Activated CD4-positive, CD25-positive, alpha-beta regulatory T cell treated with anti-CD3 and anti-CD28 coated beads, Interleukin-2, amount 50 U/mL, for 24 hours (primary cell): ENCODE measurements at regions not wholly inside any gene's neighbourhood (a gene's known extent, or its start where the extent isn't known, plus 50 kb on each side); places are given as distances from the start of the nearest gene placed in this dataset.

Experiments used
- ATAC-seq, 2 donors: fragments of 150-1000 bp; cut with Tn5 transposase; one replicate each; pipeline ENCODE4 v1.10.0; 2021; ENCODE audit warnings: mild to moderate bottlenecking in 1 of 2, moderate library complexity in 1 of 2

- ATAC-seq = peak; percentile 55 to 56
Observed at GRCh38 chr9:107172160-107172978, 110.7 kb upstream of the RAD23B start.

- ATAC-seq = peak in 1 of 2 donors; percentile 33
Observed at GRCh38 chr9:107172979-107173347, 110.1 kb upstream of the RAD23B start.

GRCh38 chr9:107173422-107174180 lies 109.5 kb upstream of the RAD23B start:
- peak; percentile 29 to 35 for ATAC-seq

- peak in 1 of 2 donors; percentile 6 for ATAC-seq
Observed at GRCh38 chr9:107174441-107174840, 108.6 kb upstream of the RAD23B start.

GRCh38 chr9:107175041-107175440 lies 108.0 kb upstream of the RAD23B start:
- ATAC-seq = no peak

- no peak for ATAC-seq
Observed at GRCh38 chr9:107175816-107176435, 107.2 kb upstream of the RAD23B start.

GRCh38 chr9:107176436-107177151 lies 106.5 kb upstream of the RAD23B start:
- ATAC-seq = no peak

- no peak for ATAC-seq
Observed at GRCh38 chr9:107177243-107177839, 105.7 kb upstream of the RAD23B start.

- no peak for ATAC-seq
Observed at GRCh38 chr9:107177857-107178256, 105.2 kb upstream of the RAD23B start.

GRCh38 chr9:107178293-107178692 lies 104.8 kb upstream of the RAD23B start:
- ATAC-seq = no peak

- no peak for ATAC-seq
Observed at GRCh38 chr9:107180206-107180605, 102.9 kb upstream of the RAD23B start.

GRCh38 chr9:107183176-107183575 lies 99.9 kb upstream of the RAD23B start:
- ATAC-seq = no peak

GRCh38 chr9:107188376-107188775 lies 94.7 kb upstream of the RAD23B start:
- ATAC-seq = no peak

GRCh38 chr9:107190061-107190935 lies 92.8 kb upstream of the RAD23B start:
- ATAC-seq = no peak

- no peak for ATAC-seq
Observed at GRCh38 chr9:107190936-107191290, 92.2 kb upstream of the RAD23B start.

- ATAC-seq = no peak
Observed at GRCh38 chr9:107193251-107193650, 89.8 kb upstream of the RAD23B start.

GRCh38 chr9:107198718-107199117 lies 84.4 kb upstream of the RAD23B start:
- no peak for ATAC-seq

GRCh38 chr9:107208121-107208520 lies 75.0 kb upstream of the RAD23B start:
- ATAC-seq = no peak

- ATAC-seq = no peak
Observed at GRCh38 chr9:107210775-107211174, 72.3 kb upstream of the RAD23B start.

- ATAC-seq = no peak
Observed at GRCh38 chr9:107211284-107211923, 71.7 kb upstream of the RAD23B start.

- no peak for ATAC-seq
Observed at GRCh38 chr9:107212613-107213012, 70.5 kb upstream of the RAD23B start.
